ENCODE measurements at regions not wholly inside any gene's neighbourhood (a gene's known extent, or its start where the extent isn't known, plus 50 kb on each side); places are given as distances from the start of the nearest gene placed in this dataset.

- no peak for TF ChIP-seq CTCF (IDR thresholded peaks at IDR 0.05; ENCODE audit: low read depth, low read length)
- no peak overlapping the region for H3K4me3 ChIP-seq (ENCODE audit: low read depth, low read length)
Observed at GRCh38 chr5:57785946-57786345, 303.3 kb upstream of the ACTBL2 start.

GRCh38 chr5:57784121-57784520 is 301.5 kb upstream of the ACTBL2 start:
- H3K4me3 ChIP-seq (ENCODE audit: low read depth, low read length): no peak overlapping the region
- no peak for TF ChIP-seq CTCF (IDR thresholded peaks at IDR 0.05; ENCODE audit: low read depth, low read length)

- TF ChIP-seq CTCF (IDR thresholded peaks at IDR 0.05; ENCODE audit: low read depth, low read length): no peak
- H3K4me3 ChIP-seq (ENCODE audit: low read depth, low read length): no peak overlapping the region
Observed at GRCh38 chr5:57783693-57784092, 301.1 kb upstream of the ACTBL2 start.

- H3K4me3 ChIP-seq (ENCODE audit: low read depth, low read length): no peak overlapping the region
- no peak for TF ChIP-seq CTCF (IDR thresholded peaks at IDR 0.05; ENCODE audit: low read depth, low read length)
Observed at GRCh38 chr5:57780961-57781325, 298.3 kb upstream of the ACTBL2 start.

GRCh38 chr5:57780306-57780960 is 297.8 kb upstream of the ACTBL2 start:
- no peak overlapping the region for H3K4me3 ChIP-seq (ENCODE audit: low read depth, low read length)
- TF ChIP-seq CTCF (IDR thresholded peaks at IDR 0.05; ENCODE audit: low read depth, low read length): no peak

- H3K4me3 ChIP-seq (ENCODE audit: low read depth, low read length): no peak overlapping the region
- TF ChIP-seq CTCF (IDR thresholded peaks at IDR 0.05; ENCODE audit: low read depth, low read length): peak; percentile 44
Observed at GRCh38 chr5:57779383-57780223, 297.0 kb upstream of the ACTBL2 start.

- H3K4me3 ChIP-seq (ENCODE audit: low read depth, low read length): no peak overlapping the region
- no peak for TF ChIP-seq CTCF (IDR thresholded peaks at IDR 0.05; ENCODE audit: low read depth, low read length)
Observed at GRCh38 chr5:57778501-57779091, 296.0 kb upstream of the ACTBL2 start.
